ENCODE measurements at regions not wholly inside any gene's neighbourhood (a gene's known extent, or its start where the extent isn't known, plus 50 kb on each side); places are given as distances from the start of the nearest gene placed in this dataset.

GRCh38 chr1:165025805-165026204 lies 330.7 kb downstream of the LMX1A start:
- DNase-seq = no peak

GRCh38 chr1:165014753-165015152 lies 341.8 kb downstream of the LMX1A start:
- no peak for DNase-seq

- no peak for DNase-seq
Measured at GRCh38 chr1:165011991-165012531, 344.5 kb downstream of the LMX1A start.

GRCh38 chr1:165011186-165011585 lies 345.3 kb downstream of the LMX1A start:
- DNase-seq = no peak

- no peak for DNase-seq
Measured at GRCh38 chr1:165010418-165011070, 346.0 kb downstream of the LMX1A start.

GRCh38 chr1:165006831-165007230 lies 349.7 kb downstream of the LMX1A start:
- no peak for DNase-seq

- DNase-seq = no peak
Measured at GRCh38 chr1:164999146-164999545, 357.4 kb downstream of the LMX1A start.

- no peak for DNase-seq
Measured at GRCh38 chr1:164991763-164992314, 364.7 kb downstream of the LMX1A start.

- DNase-seq = no peak
Measured at GRCh38 chr1:164983023-164983650, 373.4 kb downstream of the LMX1A start.

- DNase-seq = no peak
Measured at GRCh38 chr1:164982545-164982944, 374.0 kb downstream of the LMX1A start.

- DNase-seq = no peak
Measured at GRCh38 chr1:164977561-164977960, 379.0 kb downstream of the LMX1A start.

GRCh38 chr1:164971921-164972415 lies 384.5 kb downstream of the LMX1A start:
- DNase-seq = no peak

- no peak for DNase-seq
Measured at GRCh38 chr1:164971391-164971790, 385.1 kb downstream of the LMX1A start.

GRCh38 chr1:164969253-164969652 lies 387.3 kb downstream of the LMX1A start:
- no peak for DNase-seq

GRCh38 chr1:164967300-164967699 lies 389.2 kb downstream of the LMX1A start:
- no peak for DNase-seq

- DNase-seq = no peak
Measured at GRCh38 chr1:164961715-164962114, 394.8 kb downstream of the LMX1A start.

GRCh38 chr1:164958982-164959768 lies 397.3 kb downstream of the LMX1A start:
- DNase-seq = no peak

GRCh38 chr1:164953815-164954214 lies 394.8 kb downstream of the PBX1 start:
- no peak for DNase-seq

GRCh38 chr1:164953098-164953497 lies 394.1 kb downstream of the PBX1 start:
- no peak for DNase-seq

- no peak for DNase-seq
Measured at GRCh38 chr1:164951508-164951907, 392.5 kb downstream of the PBX1 start.

- no peak for DNase-seq
Measured at GRCh38 chr1:164950541-164950986, 391.6 kb downstream of the PBX1 start.

- DNase-seq = no peak
Measured at GRCh38 chr1:164949771-164950471, 390.9 kb downstream of the PBX1 start.
